ENCODE measurements at regions not wholly inside any gene's neighbourhood (a gene's known extent, or its start where the extent isn't known, plus 50 kb on each side); places are given as distances from the start of the nearest gene placed in this dataset.

DNA sequence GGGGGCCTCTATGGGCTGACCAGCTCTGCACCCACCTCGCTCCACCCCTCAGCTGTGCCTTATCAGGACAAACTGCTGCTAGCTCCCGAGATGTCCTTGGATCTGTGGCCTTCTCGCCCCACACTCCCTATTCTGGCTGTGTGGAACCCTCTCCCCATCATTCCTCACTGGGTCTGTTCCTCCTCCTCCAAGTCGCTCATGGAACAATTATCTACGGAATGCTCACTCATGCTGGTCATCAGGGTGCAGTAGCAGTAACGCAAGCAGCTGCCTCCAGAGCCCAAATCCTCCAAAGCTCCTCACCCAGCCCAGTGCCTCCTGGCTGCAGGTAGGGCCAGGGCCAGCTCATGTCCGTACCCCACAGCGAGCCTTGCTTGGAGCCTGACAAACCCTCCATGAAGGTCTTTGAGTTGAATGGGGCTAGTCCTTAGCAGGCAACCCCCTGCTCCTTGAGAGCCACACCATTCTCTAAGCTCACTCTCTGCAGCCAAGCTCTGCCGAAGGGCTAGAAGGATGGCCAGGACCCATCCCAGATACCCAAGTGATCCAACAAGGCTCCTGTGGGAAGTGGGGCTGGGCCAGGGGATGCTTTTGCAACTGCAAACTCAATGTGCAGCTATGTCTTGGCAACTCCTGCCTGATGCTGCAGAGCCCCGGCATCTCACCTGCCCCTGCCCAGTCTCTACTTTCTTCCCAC lies 977.8 kb downstream of the TBC1D22A start:
- intact Hi-C loops (cut with micrococcal nuclease; ENCODE audit: unreplicated experiment), result no loop called here
- Histone ChIP-seq H3K27me3 (ENCODE audit: control insufficient read depth in 1 of 2, insufficient read depth in 2 of 2, low read length in 2 of 2) (peaks cover 2 to 45% of the 10 kb centered on the region in 2 experiments; a peak in 4 of 5 replicates), H3K36me3 (replicated peaks in 1 of 2; ENCODE audit: control insufficient read depth in 1 of 2, insufficient read depth in 2 of 2, low read length in 2 of 2) (no peaks in the 10 kb centered on the region), H3K4me2 (ENCODE audit: low read depth, low read length) (no peak overlapping the region), H3K4me1 (ENCODE audit: insufficient read depth, low read length) (no peaks in the 10 kb centered on the region), H2AFZ (ENCODE audit: low read length) (no peak overlapping the region), H3K9ac (ENCODE audit: insufficient read depth, low read depth, low read length) (no peak overlapping the region), H3K79me2 (ENCODE audit: insufficient read depth, low read length) (no peaks in the 10 kb centered on the region), H4K20me1 (ENCODE audit: insufficient read depth, low read length) (no peaks in the 10 kb centered on the region), H3K27ac (ENCODE audit: extremely low read length, insufficient read depth, low read length) (no peak overlapping the region), H3K4me3 (replicated peaks in 1 of 3; ENCODE audit: insufficient read depth in 1 of 3, low read depth in 2 of 3, low read length in 3 of 3) (no peak overlapping the region), H3K9me3 (ENCODE audit: low read length) (no peaks in the 10 kb centered on the region)
- TF ChIP-seq ZSCAN30 (CRISPR knock-in tag; IDR thresholded peaks at IDR 0.05) (no peak), ZNF253 (CRISPR knock-in tag; IDR thresholded peaks at IDR 0.05; ENCODE audit: borderline replicate concordance) (no peak), ARNT2 (CRISPR knock-in tag; IDR thresholded peaks at IDR 0.05; ENCODE audit: low read depth) (no peak), ZNF777 (CRISPR knock-in tag; IDR thresholded peaks at IDR 0.05) (no peak), MYNN (CRISPR knock-in tag; IDR thresholded peaks at IDR 0.05; ENCODE audit: low read depth) (no peak), HDAC1 (CRISPR knock-in tag; IDR thresholded peaks at IDR 0.05) (no peak), TMF1 (CRISPR knock-in tag; IDR thresholded peaks at IDR 0.05; ENCODE audit: low read depth) (no peak), ZBTB20 (CRISPR knock-in tag; IDR thresholded peaks at IDR 0.05; ENCODE audit: borderline replicate concordance, low read depth) (no peak), AHR (CRISPR knock-in tag; IDR thresholded peaks at IDR 0.05) (no peak), ETS1 (CRISPR knock-in tag; IDR thresholded peaks at IDR 0.05) (no peak), ZNF703 (CRISPR knock-in tag; IDR thresholded peaks at IDR 0.05; ENCODE audit: borderline replicate concordance) (no peak)
- TF ChIP-seq, protein P1, sequence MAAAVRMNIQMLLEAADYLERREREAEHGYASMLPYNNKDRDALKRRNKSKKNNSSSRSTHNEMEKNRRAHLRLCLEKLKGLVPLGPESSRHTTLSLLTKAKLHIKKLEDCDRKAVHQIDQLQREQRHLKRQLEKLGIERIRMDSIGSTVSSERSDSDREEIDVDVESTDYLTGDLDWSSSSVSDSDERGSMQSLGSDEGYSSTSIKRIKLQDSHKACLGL (CRISPR knock-in tag; IDR thresholded peaks at IDR 0.05), result no peak
- TF ChIP-seq, protein P2, sequence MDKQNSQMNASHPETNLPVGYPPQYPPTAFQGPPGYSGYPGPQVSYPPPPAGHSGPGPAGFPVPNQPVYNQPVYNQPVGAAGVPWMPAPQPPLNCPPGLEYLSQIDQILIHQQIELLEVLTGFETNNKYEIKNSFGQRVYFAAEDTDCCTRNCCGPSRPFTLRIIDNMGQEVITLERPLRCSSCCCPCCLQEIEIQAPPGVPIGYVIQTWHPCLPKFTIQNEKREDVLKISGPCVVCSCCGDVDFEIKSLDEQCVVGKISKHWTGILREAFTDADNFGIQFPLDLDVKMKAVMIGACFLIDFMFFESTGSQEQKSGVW (CRISPR knock-in tag; IDR thresholded peaks at IDR 0.05; ENCODE audit: borderline replicate concordance), result no peak
- TF ChIP-seq, protein P3, sequence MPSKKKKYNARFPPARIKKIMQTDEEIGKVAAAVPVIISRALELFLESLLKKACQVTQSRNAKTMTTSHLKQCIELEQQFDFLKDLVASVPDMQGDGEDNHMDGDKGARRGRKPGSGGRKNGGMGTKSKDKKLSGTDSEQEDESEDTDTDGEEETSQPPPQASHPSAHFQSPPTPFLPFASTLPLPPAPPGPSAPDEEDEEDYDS (CRISPR knock-in tag; IDR thresholded peaks at IDR 0.05), result no peak
- TF ChIP-seq, protein P4, sequence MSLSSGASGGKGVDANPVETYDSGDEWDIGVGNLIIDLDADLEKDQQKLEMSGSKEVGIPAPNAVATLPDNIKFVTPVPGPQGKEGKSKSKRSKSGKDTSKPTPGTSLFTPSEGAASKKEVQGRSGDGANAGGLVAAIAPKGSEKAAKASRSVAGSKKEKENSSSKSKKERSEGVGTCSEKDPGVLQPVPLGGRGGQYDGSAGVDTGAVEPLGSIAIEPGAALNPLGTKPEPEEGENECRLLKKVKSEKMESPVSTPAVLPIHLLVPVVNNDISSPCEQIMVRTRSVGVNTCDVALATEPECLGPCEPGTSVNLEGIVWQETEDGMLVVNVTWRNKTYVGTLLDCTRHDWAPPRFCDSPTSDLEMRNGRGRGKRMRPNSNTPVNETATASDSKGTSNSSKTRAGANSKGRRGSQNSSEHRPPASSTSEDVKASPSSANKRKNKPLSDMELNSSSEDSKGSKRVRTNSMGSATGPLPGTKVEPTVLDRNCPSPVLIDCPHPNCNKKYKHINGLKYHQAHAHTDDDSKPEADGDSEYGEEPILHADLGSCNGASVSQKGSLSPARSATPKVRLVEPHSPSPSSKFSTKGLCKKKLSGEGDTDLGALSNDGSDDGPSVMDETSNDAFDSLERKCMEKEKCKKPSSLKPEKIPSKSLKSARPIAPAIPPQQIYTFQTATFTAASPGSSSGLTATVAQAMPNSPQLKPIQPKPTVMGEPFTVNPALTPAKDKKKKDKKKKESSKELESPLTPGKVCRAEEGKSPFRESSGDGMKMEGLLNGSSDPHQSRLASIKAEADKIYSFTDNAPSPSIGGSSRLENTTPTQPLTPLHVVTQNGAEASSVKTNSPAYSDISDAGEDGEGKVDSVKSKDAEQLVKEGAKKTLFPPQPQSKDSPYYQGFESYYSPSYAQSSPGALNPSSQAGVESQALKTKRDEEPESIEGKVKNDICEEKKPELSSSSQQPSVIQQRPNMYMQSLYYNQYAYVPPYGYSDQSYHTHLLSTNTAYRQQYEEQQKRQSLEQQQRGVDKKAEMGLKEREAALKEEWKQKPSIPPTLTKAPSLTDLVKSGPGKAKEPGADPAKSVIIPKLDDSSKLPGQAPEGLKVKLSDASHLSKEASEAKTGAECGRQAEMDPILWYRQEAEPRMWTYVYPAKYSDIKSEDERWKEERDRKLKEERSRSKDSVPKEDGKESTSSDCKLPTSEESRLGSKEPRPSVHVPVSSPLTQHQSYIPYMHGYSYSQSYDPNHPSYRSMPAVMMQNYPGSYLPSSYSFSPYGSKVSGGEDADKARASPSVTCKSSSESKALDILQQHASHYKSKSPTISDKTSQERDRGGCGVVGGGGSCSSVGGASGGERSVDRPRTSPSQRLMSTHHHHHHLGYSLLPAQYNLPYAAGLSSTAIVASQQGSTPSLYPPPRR (CRISPR knock-in tag; IDR thresholded peaks at IDR 0.05; ENCODE audit: borderline replicate concordance), result no peak
- no peak for DNase-seq (ENCODE audit: low spot score)
- no peak for ATAC-seq
- no peak for FAIRE-seq
- ChIA-PET POLR2A (no interaction called here), CTCF (ENCODE audit: low intra/inter-chr PET ratio, low total read pairs) (no interaction called here)
- 0% methylated on average over 6 of the region's 10 CpGs for WGBS (ENCODE audit: low lambda C conversion rate)
- in situ Hi-C loops (cut with HindIII; ENCODE audit: extremely low pct_ligation_motif_present, low pct_unique_long_range_greater_than_20kb), result no loop called here
- BruUV-seq (replicated peaks), result no TSS peak

Measured in HepG2 (cell line).